NCI-H1436 treated with DMSO at 0.1 percent for 48 hours (cell line): ENCODE measurements at regions not wholly inside any gene's neighbourhood (a gene's known extent, or its start where the extent isn't known, plus 50 kb on each side); places are given as distances from the start of the nearest gene placed in this dataset.

Experiments used
- DNase-seq: peaks from one replicate; lab custom pipeline; 2025; lab: John Stamatoyannopoulos, UW

DNA sequence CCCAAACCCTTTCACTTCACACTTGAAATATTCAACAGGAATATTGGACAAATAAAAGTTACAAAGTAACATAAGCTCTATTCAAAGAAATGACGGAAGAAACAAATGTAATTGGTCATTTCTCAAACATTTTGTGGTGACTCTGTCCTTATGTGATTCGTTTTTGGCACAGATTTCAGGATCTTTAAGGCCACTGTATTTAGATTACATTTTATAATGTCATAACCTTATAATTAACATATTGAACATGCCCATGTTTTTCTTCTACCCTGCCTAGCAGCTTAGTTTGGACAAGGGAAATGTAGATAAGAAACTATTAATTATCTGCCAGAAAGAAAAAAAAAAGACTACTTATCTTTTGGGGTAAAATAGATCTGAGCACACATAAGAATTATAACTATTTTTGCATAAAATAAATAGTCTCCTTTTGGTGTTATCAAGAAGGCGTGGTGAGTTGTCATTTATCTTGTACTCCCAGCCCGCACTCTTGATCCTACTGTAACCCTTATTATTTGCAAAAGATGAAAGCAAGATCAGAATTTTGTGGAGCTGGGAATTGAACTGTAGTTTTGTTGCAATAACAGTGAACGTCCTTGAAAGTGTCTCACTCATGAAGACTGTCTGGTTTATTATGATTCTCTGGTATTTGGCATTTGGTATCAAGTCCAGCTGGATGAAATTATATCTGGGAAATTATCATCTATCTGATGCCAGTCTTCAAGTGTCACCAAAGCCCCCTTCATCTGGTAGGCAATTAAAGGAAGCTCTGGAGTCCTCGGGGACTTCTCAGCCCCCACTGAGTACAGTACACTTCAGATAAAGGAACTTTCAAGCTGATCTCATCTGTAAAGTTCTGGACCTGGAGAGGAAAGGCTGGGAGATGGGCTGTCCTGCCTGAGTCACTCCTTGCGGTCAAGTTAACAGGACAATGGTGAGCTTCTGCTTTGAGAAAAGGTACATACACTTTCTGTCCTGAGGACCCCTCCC lies 175.7 kb upstream of the INHBA start:
- DNase-seq, result no peak

DNA sequence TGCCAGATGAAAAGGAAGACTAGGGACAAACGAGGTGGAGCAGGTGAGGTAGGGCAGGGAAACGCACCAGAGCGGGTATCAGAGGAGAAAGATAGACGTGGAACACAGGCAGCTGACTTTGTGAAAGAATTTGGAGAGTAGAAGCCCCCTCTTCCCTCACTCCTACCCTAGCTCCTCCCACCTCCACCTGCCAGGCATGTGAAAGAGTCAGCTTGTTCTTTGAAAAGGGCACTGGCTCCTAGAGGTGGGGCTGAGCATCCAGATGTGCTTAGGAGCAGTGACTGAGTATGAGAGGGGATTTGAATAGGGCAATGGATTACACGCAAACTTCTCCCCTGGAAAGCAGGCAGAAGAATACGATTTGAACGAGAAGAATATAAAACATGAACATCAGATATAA lies 174.2 kb upstream of the INHBA start:
- DNase-seq, result no peak

DNA sequence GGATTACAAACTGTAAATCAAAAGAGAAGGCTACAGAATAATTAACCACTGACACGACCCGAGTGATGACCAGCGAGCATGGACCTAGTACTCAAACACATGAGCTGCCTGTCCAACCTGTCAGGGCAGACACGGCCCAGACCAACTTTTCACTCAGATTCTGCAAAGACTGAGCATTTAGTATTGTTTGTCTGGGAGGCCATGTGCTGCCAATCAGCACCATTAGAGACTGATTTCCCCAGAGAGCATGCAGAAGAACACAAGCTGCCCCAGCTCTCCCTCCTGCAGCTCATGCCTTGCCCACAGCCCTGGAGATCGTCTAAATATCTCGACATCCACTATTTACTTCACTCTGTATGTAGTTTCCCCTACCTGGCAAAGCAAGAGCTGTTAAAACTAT lies 172.6 kb upstream of the INHBA start:
- DNase-seq, result no peak

DNA sequence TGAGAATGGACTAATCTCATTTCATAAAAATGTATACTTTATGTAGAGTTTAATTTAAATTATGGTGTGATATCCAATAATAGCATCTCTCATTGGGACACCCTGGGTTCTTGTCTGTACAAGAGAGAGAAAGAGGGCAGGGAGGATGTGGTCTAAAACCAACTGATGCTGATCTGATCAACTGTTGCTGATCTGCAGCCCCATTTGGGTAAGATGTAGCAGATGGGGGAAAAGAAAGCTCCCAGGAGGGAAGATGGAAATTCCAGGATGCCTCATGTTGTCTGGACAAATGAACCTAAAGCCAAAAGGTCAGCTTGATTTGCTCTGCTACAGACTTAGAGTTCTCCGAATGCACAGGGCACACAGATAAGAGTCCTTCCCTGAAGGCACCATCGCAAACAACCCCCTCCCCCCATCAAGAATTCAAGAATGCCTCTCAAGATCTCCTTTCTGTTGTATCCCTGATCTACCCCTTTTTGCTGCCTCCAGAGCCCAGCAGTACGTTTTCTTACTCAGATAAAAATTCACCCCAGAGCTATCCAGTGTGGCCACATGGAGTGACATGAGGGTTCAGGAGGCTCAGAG lies 171.4 kb upstream of the INHBA start:
- no peak for DNase-seq

DNA sequence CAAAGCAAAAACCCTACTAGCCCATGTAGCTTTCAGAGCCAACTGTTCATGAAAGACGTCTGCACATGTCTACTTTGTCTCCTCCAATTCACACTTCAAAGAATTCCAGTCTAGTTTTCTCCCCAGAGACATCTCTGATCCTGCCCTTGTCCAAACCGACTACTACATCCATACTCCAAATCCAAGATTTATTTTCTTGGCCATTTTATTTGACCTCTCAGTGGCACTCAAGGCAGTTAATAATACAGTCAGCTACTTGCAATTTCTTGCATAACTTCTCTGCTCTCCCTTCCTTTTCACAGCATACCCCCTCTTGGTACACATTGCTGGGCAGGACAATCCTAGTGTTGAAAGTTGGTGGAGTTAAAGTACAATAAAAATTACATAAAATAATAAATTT lies 170.9 kb upstream of the INHBA start:
- DNase-seq, result no peak

DNA sequence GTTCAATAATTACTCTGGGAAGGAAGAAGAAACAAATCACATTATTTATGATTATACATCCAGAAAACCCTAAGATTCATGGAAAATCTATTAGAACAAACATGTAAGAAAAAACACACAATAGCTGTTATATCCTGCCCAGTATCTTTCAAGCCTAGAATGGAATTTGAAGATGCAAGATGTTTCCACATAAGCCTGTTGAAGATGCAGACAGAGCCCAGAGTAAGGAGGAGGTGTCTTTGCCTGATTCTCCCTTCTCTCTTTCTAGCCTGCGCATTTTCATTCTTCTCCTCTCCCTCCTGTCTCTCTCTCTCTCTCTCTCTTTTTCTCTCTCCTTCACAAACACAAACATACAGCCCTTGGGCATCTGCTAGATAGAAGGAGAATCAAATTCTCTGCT lies 170.1 kb upstream of the INHBA start:
- DNase-seq, result no peak

DNA sequence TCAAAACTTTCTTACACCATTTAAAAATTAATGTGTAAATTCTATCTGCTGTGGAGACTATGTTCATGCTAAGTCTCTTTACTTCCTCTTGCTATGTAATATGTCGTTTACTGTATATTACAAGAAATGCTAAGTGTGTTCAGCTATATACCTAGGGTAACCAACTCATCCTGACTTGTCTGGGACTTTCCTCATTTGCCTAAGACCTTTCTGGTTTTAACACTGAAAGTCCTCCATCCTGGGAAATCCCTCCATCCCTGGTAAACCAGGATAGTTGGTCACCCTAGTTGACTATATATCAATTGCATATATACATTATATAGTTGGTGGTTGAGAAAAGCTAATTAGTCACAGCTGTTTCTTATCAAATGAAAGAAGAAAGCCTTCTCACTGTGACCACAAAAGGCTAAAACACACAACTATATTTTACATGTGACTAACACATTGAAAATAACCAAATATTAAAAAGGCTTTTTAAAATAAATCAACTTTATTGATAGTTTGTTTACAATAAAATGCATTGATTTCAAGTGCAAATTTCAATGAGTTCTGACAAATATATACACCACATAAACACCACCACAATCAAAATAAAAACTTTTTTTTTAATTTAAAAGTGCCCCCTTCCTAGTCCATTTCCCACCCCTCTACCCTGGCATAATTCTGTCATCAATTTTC lies 167.7 kb upstream of the INHBA start:
- DNase-seq, result no peak

DNA sequence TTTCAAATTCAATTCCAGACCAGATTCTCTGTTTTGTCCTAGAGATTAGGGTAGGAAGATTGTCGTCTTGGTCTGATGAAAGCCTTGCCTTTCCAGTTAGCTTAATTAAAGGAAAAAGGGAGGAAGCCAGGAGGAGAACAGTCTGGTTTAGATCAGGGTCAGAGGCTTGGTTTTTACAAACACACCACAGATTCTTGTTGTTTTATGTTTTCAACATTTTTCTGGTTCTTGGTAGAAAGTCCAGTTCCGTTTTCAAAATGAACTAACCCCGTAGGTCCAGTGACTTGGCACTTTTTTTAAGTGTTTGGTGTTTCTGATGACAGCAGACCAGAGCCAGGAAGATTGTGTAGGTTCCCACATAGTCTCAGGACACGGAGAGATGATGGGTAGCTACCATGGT lies 167.1 kb upstream of the INHBA start:
- DNase-seq, result no peak

DNA sequence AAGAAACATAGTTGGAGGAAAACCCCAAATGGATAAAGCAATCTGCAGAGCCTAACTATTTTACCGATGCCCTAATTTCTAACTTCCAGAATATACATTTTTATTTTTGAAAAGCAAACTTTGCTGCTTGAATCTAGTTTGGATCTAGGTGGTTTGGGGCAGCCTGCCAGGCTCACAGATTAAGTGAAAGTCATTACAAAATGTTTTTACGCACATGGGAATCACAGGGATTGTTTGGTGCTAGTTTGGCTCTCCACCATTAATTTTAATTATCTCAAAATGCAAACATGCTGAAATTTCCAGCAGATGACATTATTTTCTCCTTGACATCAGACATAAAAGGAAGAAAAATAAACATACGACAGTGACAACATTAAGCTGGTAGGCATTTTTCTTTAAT lies 166.7 kb upstream of the INHBA start:
- DNase-seq, result no peak

DNA sequence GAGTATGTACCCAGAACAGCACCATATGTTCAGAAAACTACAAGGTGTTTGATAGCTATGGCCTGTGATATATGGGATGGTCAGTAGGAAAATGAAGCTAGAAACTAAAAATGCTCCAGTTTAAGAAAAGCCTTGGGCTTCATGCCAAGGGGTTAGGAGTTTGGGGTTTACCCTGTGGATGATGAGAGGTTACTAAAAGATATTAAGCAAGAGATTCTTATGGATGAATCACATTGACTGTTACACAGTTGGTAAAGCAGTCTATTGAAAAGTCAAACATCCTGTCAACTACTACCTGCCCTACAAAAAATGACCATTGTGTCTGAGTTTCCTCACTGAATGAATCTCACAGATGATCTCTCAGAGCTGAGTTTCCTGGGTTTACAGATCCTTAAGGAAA lies 166.2 kb upstream of the INHBA start:
- DNase-seq, result no peak

DNA sequence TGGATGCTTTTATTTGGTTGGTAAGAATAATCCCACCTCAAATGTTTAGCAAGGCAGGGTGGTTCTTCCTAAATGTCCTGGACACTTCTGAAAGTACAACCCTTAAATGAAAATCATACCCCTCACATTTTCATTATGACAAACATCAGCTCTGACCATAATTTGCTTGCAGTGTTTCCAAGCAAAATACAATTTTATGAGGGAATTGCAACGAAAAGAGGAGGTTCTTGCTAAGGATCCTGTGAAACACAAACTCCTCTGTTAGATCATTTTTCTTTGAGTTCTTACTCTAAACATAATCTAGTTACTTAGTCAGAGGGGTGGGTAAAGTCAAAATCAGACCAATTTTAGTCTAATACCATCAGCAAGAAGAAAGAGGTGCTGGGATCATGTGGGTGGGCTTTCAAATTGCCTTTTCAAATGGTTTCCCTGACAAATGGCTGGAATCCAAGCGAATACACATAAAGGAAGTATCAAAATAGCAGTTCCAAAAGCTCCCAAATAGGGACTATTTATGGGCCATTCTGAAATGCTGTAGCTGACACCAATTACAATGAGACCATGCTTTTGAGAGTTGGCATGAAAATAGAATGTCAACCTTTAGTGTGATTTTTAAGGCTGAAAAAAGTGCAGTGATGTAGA lies 164.9 kb upstream of the INHBA start:
- no peak for DNase-seq

DNA sequence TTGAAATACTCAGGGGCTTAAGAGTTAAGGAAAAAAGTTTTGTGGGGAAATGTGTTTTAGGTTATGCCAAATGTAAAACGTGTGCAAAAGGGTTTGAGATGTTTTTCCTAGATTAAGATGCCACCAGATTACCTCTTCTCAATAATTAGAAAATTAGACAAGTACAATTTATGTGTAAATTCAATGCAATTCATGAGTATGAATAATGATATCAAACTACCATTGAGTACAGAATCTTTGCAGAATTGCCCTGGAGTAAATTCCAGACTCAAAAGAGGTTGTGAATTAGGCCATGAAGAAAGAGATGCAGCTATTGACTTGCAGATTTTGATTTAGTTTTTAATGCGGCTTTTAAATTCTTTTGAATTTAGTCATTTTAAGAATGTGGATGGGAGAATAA lies 159.4 kb upstream of the INHBA start:
- DNase-seq, result no peak

DNA sequence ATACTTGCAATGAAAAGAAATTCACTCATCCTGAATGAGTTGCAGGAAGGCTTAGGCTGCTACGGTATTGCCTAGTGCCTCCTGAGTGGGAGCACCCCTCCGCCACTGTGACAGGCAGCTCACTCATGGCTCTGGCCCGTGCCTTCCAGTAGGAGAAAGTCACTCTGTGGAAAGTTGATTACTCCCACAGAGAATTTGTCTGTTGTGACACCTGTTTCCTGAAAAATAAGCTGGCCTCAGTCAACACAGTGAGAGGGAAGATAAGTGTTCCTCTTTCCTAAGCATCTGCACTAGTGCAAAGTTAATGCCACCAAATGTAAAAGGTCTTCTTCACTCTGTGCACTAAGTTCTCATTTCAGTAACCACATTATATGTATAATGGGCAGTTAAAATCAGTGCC lies 158.8 kb upstream of the INHBA start:
- no peak for DNase-seq

DNA sequence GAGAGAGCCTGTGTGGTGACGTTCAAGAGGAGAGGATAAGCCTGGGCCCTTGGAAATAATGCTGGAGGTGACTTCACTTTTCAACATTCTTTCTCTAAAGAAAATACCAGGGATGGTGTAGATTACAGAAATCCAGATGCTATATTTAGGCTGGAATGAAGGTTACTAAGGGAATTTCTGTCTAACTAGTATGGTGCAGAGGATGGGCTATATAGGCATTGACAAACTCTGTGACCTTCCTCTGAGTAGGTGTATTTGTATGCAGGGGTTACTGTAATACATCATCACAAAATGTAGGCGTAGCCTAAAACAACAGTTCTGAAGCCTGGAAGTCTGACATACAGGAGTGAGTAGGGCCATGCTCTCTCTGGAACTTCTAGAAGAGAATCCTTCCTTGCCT lies 155.3 kb upstream of the INHBA start:
- DNase-seq, result no peak

DNA sequence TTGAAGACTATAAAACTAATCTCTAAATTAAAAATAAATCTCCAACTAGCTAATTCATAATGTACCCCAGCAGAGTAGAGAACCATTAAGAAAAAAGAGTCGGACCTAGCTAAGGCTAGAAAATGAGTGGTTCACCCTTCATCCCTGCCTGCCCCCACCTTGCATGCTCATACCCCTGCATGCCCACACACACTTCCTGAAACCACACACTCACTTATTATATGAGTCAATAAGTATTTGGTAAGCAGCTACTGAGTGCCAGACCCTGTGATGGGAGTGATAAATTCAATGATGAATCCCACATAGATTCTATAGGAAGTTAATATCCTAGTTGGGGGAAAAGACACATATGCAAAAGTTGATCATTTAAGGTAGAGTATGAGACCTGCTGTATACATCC lies 152.9 kb upstream of the INHBA start:
- DNase-seq, result no peak

DNA sequence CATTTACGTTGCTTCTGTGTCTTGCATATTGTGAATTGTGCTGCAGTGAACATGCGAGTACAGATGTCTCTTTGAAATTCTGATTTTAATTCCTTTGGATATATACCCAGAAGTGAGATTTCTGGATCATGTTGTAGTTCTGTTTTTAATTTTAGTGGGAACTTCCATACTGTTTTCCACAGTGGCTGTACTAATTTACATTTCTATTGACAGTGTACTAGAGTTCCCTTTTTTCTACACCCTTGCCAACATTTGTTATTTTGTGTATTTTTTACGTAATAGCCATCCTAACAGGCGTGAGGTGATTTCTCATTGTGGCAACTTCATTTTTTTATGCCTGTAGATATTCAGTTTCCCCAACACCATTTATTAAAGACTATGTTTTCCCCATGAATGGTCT lies 144.7 kb upstream of the INHBA start:
- DNase-seq, result no peak

DNA sequence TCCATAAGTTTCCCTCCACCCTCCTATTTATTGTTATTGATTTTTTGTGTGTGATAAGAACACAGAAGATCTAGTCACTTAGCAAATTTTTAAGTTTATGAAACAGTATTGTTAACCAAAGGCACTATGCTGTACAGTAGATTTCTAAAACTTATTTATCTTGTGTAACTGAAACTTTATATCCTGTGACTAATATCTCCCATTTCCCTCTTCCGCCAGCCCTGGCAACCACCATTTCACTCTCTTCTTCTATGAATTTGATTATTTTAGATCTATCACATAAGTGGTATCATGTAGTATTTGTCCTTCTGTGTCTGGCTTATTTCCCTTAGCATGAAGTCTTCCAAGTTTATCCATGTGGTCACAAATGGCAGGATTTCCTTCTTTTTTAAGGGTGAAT lies 144.3 kb upstream of the INHBA start:
- DNase-seq, result no peak

DNA sequence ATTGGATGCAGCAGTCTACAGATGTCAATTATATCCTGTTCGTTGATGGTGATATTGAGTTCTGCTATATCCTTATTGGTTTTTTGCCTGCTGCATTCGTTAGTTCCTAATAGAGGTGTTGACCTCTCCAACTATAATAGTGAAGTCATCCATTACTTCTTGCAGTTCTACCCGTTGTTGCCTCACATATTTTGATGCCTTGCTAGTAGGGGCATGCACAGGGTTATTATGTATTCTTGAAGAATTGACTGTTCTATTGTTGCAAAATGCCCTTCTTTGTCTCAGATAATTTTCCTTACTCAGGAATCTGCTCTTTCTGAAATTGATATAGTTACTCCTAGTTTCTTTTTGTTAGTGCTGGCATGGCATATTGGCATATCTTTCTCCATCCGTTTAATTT lies 140.1 kb upstream of the INHBA start:
- no peak for DNase-seq

DNA sequence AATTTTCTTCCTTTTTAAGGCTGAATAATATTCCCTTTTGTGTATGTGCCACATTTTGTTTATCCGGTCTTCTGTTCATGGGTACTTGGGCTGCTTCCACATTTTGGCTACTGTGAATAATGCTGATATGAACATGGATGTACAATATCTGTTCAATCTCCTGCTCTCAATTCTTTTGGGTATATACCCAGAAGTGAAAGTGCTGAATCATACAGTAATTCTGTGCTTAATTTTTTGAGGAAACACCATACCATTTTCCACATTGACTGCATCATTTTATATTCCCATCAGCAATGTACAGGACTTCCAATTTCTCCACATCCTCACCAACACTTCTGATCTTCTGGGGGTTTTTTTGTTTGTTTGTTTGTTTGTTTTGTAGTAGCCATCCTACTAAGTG lies 135.0 kb upstream of the INHBA start:
- no peak for DNase-seq

DNA sequence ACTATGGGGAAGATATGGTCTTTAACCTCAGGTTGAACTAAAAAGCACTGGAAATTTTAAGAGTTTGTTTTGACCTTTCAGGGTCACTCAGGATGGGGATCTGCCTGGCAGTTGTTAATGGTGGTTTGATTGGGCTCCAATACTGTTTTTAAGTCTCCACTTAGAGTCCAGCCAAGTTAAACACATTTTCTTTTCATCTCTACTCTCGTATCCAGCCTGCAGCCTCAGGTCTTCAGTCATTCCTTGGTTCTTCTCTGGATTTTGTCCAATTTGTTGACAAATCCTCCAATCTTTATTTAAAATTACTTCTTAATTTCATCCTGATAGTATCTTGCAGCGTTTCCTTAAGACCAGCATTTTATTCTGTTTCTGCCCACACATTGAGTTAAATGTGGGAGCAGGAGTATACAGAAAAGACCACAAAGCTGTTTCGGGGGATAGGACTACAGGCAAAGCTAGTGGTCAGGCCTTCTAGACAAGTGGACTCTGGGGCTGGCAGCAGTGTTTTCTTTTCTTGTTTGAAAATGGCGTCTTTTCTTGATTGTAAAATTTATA lies 133.2 kb upstream of the INHBA start:
- no peak for DNase-seq

DNA sequence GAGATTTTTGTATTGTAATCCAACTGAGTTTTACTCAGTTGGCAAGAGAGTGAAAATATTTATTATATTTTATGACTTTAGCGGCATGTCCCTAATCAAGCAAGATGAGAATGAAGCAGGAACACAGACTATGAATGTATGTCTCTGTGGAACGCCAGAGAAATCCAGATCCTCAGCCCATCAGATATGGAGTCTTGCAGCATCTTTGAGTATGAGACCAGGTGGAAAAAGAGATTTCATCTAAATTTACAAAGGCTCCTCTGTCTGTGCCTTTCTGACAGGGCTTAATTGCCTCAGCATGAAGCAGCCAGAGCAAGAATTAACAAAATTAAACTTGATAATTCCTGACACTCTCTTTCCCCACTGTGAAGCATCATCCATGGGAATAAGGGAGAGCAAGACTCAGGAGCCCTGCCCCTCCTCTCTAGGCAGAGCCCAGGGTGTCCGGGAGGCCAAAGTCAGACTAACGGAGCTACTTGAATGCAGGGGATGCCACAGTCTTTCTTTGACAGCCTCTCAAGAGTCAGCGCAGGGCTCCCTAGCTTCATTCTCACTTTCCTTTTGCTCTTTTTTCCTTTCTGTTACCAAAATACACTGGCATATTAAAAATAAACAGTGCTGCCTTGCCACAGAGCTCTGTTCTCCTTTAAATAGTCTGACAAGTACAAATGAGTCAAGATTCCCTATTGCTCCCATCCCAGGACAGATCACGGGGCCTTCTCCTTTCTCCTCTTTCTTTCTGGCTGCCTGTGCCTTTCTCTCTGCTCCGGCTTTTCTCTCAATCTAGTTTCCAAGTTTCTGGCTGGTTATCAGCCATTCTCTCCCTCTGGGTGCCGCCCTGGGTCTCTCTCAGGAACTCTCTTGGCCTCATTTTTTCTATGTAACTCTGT lies 132.2 kb upstream of the INHBA start:
- DNase-seq, result no peak
